ENCODE measurements at regions not wholly inside any gene's neighbourhood (a gene's known extent, or its start where the extent isn't known, plus 50 kb on each side); places are given as distances from the start of the nearest gene placed in this dataset.

DNA sequence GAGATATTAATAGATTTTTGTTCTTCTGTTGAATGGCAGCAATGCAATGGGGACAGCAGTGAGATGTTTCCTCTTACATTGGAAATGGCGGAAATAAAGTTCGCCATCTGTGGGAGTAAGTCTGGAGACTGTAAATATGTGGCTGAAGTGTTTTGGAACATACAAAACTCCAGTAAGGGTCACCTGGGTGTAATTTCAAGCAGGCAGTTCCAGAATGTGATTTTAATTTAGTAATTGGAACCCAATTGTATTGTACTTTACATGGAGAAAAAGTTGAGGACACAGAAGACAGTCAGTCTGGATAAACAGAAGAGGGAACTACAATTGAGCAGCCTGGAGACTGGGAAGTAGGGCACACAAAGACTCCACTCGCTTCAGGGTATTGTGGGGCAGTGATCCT, 108.6 kb downstream of the NTMT2 start:
- no peak for TF ChIP-seq CTCF (conservative IDR thresholded peaks at IDR 0.05; ENCODE audit: low read length)
- no peak for TF ChIP-seq EZH2phosphoT487 (IDR thresholded peaks at IDR 0.05; ENCODE audit: borderline replicate concordance, low read depth, low read length)

All from OCI-LY7 (cell line).